Endodermal cell (in vitro differentiated cells): ENCODE measurements at regions not wholly inside any gene's neighbourhood (a gene's known extent, or its start where the extent isn't known, plus 50 kb on each side); places are given as distances from the start of the nearest gene placed in this dataset.

Experiments
- DNase-seq: peaks from one replicate; pipeline ENCODE4 v3.0.0-alpha.2; 2017
- H3K27ac ChIP-seq: 2 replicates; pipeline ENCODE4 v1.5.1; 2013; ENCODE audit warnings: mild to moderate bottlenecking, low read depth, low read length, moderate library complexity
- H3K27me3 ChIP-seq: 2 replicates; pipeline ENCODE4 v1.6.1; 2013; ENCODE audit warnings: mild to moderate bottlenecking, low read length, moderate library complexity; ENCODE audit not compliant: insufficient read depth, control insufficient read depth, poor library complexity, severe bottlenecking
- H3K36me3 ChIP-seq: 2 replicates; pipeline ENCODE4 v1.7.0; 2013; ENCODE audit warnings: mild to moderate bottlenecking, low read length, moderate library complexity; ENCODE audit not compliant: control insufficient read depth, insufficient read depth
- H3K4me1 ChIP-seq: one replicate; pipeline ENCODE4 v1.7.0; 2013; ENCODE audit warnings: low read length; ENCODE audit not compliant: control insufficient read depth, insufficient read depth
- H3K4me3 ChIP-seq: 2 replicates; pipeline ENCODE4 v1.5.1; 2013; ENCODE audit warnings: mild to moderate bottlenecking, low read length, moderate library complexity
- H3K9ac ChIP-seq: 2 replicates; pipeline ENCODE4 v1.6.1; 2013; ENCODE audit warnings: mild to moderate bottlenecking, low read length, moderate library complexity; ENCODE audit not compliant: poor library complexity, severe bottlenecking; ENCODE audit errors: extremely low read depth
- H3K9me3 ChIP-seq: 2 replicates; pipeline ENCODE4 v1.6.1; 2013; ENCODE audit warnings: mild to moderate bottlenecking, low read length, moderate library complexity; ENCODE audit not compliant: control insufficient read depth
- H3K27ac Mint-ChIP-seq: 2 replicates; pipeline ENCODE4 v1.8.0; 2020; ENCODE audit warnings: mixed read lengths
- H3K27me3 Mint-ChIP-seq: 2 replicates; pipeline ENCODE4 v1.8.0; 2021; ENCODE audit warnings: mild to moderate bottlenecking, mixed read lengths; ENCODE audit not compliant: insufficient read depth
- H3K36me3 Mint-ChIP-seq: 2 replicates; pipeline ENCODE4 v1.8.0; 2020; ENCODE audit warnings: low read depth, mixed read lengths
- H3K4me1 Mint-ChIP-seq: 2 replicates; pipeline ENCODE4 v1.8.0; 2020; ENCODE audit warnings: mixed read lengths
- H3K4me3 Mint-ChIP-seq: 2 replicates; pipeline ENCODE4 v1.8.0; 2020; ENCODE audit warnings: mild to moderate bottlenecking, moderate library complexity, mixed read lengths
- H3K9me3 Mint-ChIP-seq: 2 replicates; pipeline ENCODE4 v1.8.0; 2020; ENCODE audit warnings: mild to moderate bottlenecking, mixed read lengths
- CTCF ChIP-seq: fragments of 200-600 bp; sonication (generic); conservative IDR thresholded peaks from 2 replicates; pipeline ENCODE4 v1.5.0; 2021; ENCODE audit warnings: antibody characterized with exemption, mild to moderate bottlenecking
- WGBS, 2 experiments: methylation state at CpG; one replicate each; pipeline versions ENCODE4 v1.1.5 to v1.1.7; 2013; ENCODE audit warnings: missing lambda C conversion rate in 2 of 2, mixed read lengths in 1 of 2; ENCODE audit not compliant: insufficient coverage in 1 of 2, insufficient read length in 1 of 2; 5-methylcytosine and 5-hydroxymethylcytosine counted together

DNA sequence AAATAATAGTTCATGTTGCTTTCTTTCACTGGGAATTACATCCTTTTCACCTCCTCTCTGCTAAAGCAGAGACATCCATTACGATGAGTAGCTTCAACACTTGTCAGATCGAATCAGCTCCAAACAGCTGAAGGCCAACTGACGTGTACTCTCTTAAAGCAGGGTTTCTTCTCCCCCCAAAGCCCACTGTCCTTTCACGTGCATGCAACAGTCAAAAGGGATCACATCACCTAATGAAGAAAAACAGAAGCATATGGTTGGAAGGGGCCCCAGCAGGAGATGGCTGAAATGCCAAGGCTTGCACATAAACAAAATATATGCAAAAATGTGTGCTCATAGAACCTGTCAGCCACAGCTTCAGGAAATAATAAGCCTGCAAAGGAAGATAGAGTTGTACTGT, 421.6 kb downstream of the ANXA1 start:
- H3K9me3 ChIP-seq, result no peaks in the 10 kb centered on the region
- 83% methylated on average over 4 of the region's 4 CpGs; no CpG with 5 or more reads in 1 of the 2 experiments for WGBS, 2 experiments
- H3K9ac ChIP-seq, result no peak overlapping the region
- no peak overlapping the region for H3K27ac ChIP-seq
- Mint-ChIP-seq H3K27me3 (no peaks in the 10 kb centered on the region), H3K27ac (no peak overlapping the region), H3K36me3 (no peaks in the 10 kb centered on the region), H3K9me3 (no peaks in the 10 kb centered on the region), H3K4me1 (peaks cover 8% of the 10 kb centered on the region), H3K4me3 (no peak overlapping the region)
- TF ChIP-seq CTCF, result no peak
- no peak for DNase-seq
- peaks cover 7% of the 10 kb centered on the region for H3K4me1 ChIP-seq
- H3K4me3 ChIP-seq, result no peak overlapping the region
- H3K27me3 ChIP-seq, result no peaks in the 10 kb centered on the region
- no peaks in the 10 kb centered on the region for H3K36me3 ChIP-seq

DNA sequence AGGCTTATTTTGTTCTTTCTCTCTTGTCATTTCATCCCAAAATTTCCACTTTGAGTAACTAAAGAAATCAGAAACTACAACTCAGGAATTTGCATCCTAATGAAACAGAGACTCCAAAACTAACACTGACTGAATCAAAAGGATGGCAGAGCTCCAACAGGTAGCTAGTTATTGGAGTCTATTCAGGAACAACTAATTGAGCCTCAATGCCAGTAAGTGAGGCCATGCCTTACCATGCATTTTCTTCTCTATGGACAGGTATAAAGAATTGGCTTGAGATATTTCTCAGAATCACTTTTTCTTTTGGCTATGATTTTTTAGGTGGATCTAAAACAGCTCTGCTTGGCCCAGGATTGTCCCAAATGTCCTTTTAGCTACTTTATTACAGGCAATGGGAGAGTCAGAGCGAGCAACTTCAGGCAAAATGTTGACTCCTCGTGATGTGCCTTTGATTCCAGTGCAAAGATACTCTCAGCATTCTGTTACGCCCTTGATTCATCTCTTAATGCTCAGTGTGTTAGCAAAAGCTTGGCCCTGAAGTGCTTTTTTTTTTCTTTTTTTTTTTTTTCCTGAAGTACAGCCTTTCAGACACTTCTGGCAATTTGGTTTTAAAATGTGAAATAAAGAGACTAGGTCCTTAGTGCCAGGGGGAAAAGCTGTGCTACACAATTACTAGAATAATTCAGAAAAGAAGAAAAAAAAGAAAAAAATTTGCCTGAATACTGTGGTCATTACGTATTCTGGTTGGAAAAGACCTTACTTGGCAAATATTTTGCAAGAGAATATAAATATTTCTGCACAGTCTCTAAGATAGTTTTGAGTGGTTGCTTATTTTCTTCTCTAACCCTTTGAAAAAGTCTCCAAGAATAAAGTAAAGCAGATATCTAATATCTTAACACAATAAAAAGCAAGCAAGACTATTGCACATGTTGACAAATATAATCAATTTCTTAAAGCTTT, 423.7 kb downstream of the ANXA1 start:
- WGBS, 2 experiments, result 90 to 95% methylated on average over 3 to 4 of the region's 4 CpGs
- Mint-ChIP-seq H3K36me3 (no peaks in the 10 kb centered on the region), H3K9me3 (no peaks in the 10 kb centered on the region), H3K4me3 (no peak overlapping the region), H3K27ac (no peak overlapping the region), H3K4me1 (no peaks in the 10 kb centered on the region), H3K27me3 (no peaks in the 10 kb centered on the region)
- no peak for TF ChIP-seq CTCF
- no peaks in the 10 kb centered on the region for H3K4me1 ChIP-seq
- H3K27me3 ChIP-seq, result no peaks in the 10 kb centered on the region
- H3K9ac ChIP-seq, result no peak overlapping the region
- no peak overlapping the region for H3K27ac ChIP-seq
- H3K36me3 ChIP-seq, result no peaks in the 10 kb centered on the region
- no peak overlapping the region for H3K4me3 ChIP-seq
- no peaks in the 10 kb centered on the region for H3K9me3 ChIP-seq
- DNase-seq, result no peak

GRCh38 chr9:73577848-73578247, 426.2 kb downstream of the ANXA1 start:
- TF ChIP-seq CTCF, result no peak
- H3K27me3 ChIP-seq, result no peaks in the 10 kb centered on the region
- H3K4me1 ChIP-seq, result no peaks in the 10 kb centered on the region
- Mint-ChIP-seq H3K27me3 (no peaks in the 10 kb centered on the region), H3K27ac (no peak overlapping the region), H3K36me3 (no peaks in the 10 kb centered on the region), H3K9me3 (no peaks in the 10 kb centered on the region), H3K4me1 (no peaks in the 10 kb centered on the region), H3K4me3 (no peak overlapping the region)
- H3K9ac ChIP-seq, result no peak overlapping the region
- H3K4me3 ChIP-seq, result no peak overlapping the region
- H3K36me3 ChIP-seq, result no peaks in the 10 kb centered on the region
- DNase-seq, result no peak
- H3K9me3 ChIP-seq, result no peaks in the 10 kb centered on the region
- WGBS, 2 experiments, result 91% methylated on average over 2 to 3 of the region's 3 CpGs
- no peak overlapping the region for H3K27ac ChIP-seq
